ENCODE measurements at regions not wholly inside any gene's neighbourhood (a gene's known extent, or its start where the extent isn't known, plus 50 kb on each side); places are given as distances from the start of the nearest gene placed in this dataset.

DNA sequence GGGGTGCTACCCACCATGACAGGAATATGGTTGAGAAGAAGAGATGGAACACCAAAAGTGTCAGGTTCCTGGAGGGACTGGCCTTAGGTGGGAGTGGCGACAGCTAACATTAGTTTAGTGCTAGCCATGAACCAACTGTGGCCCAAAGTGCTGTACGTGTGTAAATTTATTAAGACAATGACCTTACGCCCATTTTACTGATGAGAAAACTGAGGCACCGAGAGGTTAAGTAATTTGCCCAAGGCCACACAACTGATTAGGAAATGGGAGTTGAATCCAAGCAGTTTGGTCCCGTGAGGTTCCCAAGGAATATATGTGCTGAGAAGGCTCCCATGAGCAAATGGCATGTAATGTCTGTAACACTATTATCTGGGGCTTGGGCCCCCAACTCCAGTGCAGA is 109.5 kb upstream of the SLC1A4 start:
- Histone ChIP-seq H3K4me1 (ENCODE audit: control insufficient read depth in 1 of 2, insufficient read depth in 2 of 2, low read depth in 1 of 2, low read length in 1 of 2) (peaks cover 6 to 13% of the 10 kb centered on the region in 2 experiments; a peak in 2 of 4 replicates), H3K27ac (ENCODE audit: low read depth in 2 of 2, low read length in 1 of 2) (no peak overlapping the region), H3K36me3 (replicated peaks in 1 of 2; ENCODE audit: control insufficient read depth in 1 of 2, insufficient read depth in 2 of 2, low read length in 1 of 2) (no peaks in the 10 kb centered on the region), H3K4me2 (no peak overlapping the region), H3K9ac (no peak overlapping the region), H3K9me3 (no peaks in the 10 kb centered on the region), H3K9me2 (no peaks in the 10 kb centered on the region), H4K20me1 (ENCODE audit: insufficient read depth) (no peaks in the 10 kb centered on the region), H2AFZ (ENCODE audit: low read depth) (no peak overlapping the region), H3K79me2 (ENCODE audit: insufficient read depth) (no peaks in the 10 kb centered on the region), H3K27me3 (ENCODE audit: insufficient read depth) (no peaks in the 10 kb centered on the region), H3K4me3 (ENCODE audit: low read depth in 2 of 2, low read length in 1 of 2) (no peak overlapping the region), H3F3A (replicated peaks; ENCODE audit: insufficient read depth) (peaks cover 16% of the 10 kb centered on the region)
- ChIA-PET CTCF (interaction anchor here (1.6 to 2.3 kb wide), 2 partner anchors 38 to 233 kb away, joined by 5 read pairs; no protein-coding TSS in a partner anchor), POLR2A (no interaction called here)
- no peak for TF ChIP-seq RFX5 (IDR thresholded peaks at IDR 0.05; ENCODE audit: low read length)
- TF ChIP-seq NRF1 (IDR thresholded peaks at IDR 0.05; ENCODE audit: low read depth, low read length), result no peak
- no peak for TF ChIP-seq POLR2AphosphoS5 (IDR thresholded peaks at IDR 0.05; ENCODE audit: low read depth, low read length)
- TF ChIP-seq, protein P1, sequence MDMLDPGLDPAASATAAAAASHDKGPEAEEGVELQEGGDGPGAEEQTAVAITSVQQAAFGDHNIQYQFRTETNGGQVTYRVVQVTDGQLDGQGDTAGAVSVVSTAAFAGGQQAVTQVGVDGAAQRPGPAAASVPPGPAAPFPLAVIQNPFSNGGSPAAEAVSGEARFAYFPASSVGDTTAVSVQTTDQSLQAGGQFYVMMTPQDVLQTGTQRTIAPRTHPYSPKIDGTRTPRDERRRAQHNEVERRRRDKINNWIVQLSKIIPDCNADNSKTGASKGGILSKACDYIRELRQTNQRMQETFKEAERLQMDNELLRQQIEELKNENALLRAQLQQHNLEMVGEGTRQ (IDR thresholded peaks at IDR 0.05; ENCODE audit: borderline replicate concordance, low read depth, low read length), result no peak
- no peak for TF ChIP-seq FOSL2 (IDR thresholded peaks at IDR 0.05; ENCODE audit: borderline replicate concordance, low read depth)
- no peak for TF ChIP-seq REST (IDR thresholded peaks at IDR 0.05; ENCODE audit: low read depth, low read length)
- TF ChIP-seq, protein P2, sequence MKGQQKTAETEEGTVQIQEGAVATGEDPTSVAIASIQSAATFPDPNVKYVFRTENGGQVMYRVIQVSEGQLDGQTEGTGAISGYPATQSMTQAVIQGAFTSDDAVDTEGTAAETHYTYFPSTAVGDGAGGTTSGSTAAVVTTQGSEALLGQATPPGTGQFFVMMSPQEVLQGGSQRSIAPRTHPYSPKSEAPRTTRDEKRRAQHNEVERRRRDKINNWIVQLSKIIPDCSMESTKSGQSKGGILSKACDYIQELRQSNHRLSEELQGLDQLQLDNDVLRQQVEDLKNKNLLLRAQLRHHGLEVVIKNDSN (IDR thresholded peaks at IDR 0.05; ENCODE audit: borderline replicate concordance, low read depth), result no peak
- TF ChIP-seq TEAD4 (IDR thresholded peaks at IDR 0.05; ENCODE audit: borderline replicate concordance, insufficient read depth), result no peak
- no peak for TF ChIP-seq ELF1 (IDR thresholded peaks at IDR 0.05)
- WGBS (ENCODE audit: low lambda C conversion rate), result 87% methylated on average over 5 of the region's 5 CpGs
- DNase-seq, result no peak

DNA sequence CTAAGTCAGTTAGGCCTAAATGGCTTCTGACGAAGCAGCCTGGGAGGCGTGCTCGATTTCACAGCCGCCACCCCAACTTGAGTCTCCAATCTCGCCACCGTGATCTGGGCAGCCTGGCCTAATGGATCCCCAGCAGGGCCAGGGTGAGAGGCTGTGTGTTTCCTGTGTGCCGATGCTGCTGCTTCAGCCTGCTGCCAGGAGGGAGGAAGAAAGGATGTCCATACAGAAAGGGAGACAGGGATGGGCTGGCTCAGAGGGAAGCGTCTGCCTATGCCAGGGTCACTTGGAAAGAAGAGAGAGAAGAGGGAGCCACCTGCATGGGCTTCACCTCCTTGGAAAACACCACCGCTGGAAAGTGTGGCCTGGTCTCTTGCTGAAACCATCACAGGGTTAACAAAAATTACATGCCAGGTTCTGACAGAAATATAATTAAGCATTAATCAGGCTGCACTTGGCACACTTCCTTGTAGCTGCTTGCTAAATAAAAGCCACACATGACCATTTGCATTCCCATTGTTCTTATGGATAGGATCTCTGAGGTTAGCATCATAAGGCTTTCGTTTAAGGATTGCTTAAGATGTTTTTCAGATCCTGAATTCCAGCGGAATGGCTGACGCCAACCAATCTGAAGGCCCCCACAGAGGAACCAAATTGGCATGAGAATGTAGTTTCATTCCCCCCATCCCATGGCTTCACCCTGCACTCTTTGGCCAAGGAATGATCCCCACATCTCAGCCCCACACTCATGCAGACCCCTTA is 108.8 kb upstream of the SLC1A4 start:
- Histone ChIP-seq H3K4me1 (ENCODE audit: control insufficient read depth in 1 of 2, insufficient read depth in 2 of 2, low read depth in 1 of 2, low read length in 1 of 2) (peaks cover 6 to 13% of the 10 kb centered on the region in 2 experiments; a peak in 2 of 4 replicates), H3K9ac (no peak overlapping the region), H3K9me3 (no peaks in the 10 kb centered on the region), H3K27me3 (ENCODE audit: insufficient read depth) (no peaks in the 10 kb centered on the region), H3K79me2 (ENCODE audit: insufficient read depth) (no peaks in the 10 kb centered on the region), H3K4me3 (ENCODE audit: low read depth in 2 of 2, low read length in 1 of 2) (no peak overlapping the region), H3K27ac (ENCODE audit: low read depth in 2 of 2, low read length in 1 of 2) (no peak overlapping the region; a peak in 1 of 4 replicates), H4K20me1 (ENCODE audit: insufficient read depth) (no peaks in the 10 kb centered on the region), H2AFZ (ENCODE audit: low read depth) (no peak overlapping the region), H3K36me3 (replicated peaks in 1 of 2; ENCODE audit: control insufficient read depth in 1 of 2, insufficient read depth in 2 of 2, low read length in 1 of 2) (no peaks in the 10 kb centered on the region), H3F3A (replicated peaks; ENCODE audit: insufficient read depth) (peaks cover 10% of the 10 kb centered on the region), H3K4me2 (no peak overlapping the region), H3K9me2 (no peaks in the 10 kb centered on the region)
- ChIA-PET CTCF (interaction anchor here (1.6 to 2.3 kb wide), 2 partner anchors 38 to 357 kb away, joined by 5 to 6 read pairs; no protein-coding TSS in a partner anchor), POLR2A (no interaction called here)
- no peak for DNase-seq
- WGBS (ENCODE audit: low lambda C conversion rate), result 77% methylated on average over 12 of the region's 12 CpGs
- TF ChIP-seq RCOR1 (IDR thresholded peaks at IDR 0.05; ENCODE audit: low read length), result no peak
- no peak for TF ChIP-seq GATA2 (CRISPR knock-in tag; IDR thresholded peaks at IDR 0.05)
- TF ChIP-seq NRF1 (IDR thresholded peaks at IDR 0.05; ENCODE audit: low read depth, low read length), result no peak
- TF ChIP-seq, protein P3, sequence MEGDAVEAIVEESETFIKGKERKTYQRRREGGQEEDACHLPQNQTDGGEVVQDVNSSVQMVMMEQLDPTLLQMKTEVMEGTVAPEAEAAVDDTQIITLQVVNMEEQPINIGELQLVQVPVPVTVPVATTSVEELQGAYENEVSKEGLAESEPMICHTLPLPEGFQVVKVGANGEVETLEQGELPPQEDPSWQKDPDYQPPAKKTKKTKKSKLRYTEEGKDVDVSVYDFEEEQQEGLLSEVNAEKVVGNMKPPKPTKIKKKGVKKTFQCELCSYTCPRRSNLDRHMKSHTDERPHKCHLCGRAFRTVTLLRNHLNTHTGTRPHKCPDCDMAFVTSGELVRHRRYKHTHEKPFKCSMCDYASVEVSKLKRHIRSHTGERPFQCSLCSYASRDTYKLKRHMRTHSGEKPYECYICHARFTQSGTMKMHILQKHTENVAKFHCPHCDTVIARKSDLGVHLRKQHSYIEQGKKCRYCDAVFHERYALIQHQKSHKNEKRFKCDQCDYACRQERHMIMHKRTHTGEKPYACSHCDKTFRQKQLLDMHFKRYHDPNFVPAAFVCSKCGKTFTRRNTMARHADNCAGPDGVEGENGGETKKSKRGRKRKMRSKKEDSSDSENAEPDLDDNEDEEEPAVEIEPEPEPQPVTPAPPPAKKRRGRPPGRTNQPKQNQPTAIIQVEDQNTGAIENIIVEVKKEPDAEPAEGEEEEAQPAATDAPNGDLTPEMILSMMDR (IDR thresholded peaks at IDR 0.05), result no peak
- TF ChIP-seq CHD2 (IDR thresholded peaks at IDR 0.05; ENCODE audit: low read length, partially characterized antibody), result no peak
- TF ChIP-seq, protein P4, sequence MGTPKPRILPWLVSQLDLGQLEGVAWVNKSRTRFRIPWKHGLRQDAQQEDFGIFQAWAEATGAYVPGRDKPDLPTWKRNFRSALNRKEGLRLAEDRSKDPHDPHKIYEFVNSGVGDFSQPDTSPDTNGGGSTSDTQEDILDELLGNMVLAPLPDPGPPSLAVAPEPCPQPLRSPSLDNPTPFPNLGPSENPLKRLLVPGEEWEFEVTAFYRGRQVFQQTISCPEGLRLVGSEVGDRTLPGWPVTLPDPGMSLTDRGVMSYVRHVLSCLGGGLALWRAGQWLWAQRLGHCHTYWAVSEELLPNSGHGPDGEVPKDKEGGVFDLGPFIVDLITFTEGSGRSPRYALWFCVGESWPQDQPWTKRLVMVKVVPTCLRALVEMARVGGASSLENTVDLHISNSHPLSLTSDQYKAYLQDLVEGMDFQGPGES (IDR thresholded peaks at IDR 0.05; ENCODE audit: low read depth, low read length), result no peak
- TF ChIP-seq, protein P5, sequence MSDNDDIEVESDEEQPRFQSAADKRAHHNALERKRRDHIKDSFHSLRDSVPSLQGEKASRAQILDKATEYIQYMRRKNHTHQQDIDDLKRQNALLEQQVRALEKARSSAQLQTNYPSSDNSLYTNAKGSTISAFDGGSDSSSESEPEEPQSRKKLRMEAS (IDR thresholded peaks at IDR 0.05; ENCODE audit: low read depth), result no peak
